ENCODE measurements at regions not wholly inside any gene's neighbourhood (a gene's known extent, or its start where the extent isn't known, plus 50 kb on each side); places are given as distances from the start of the nearest gene placed in this dataset.

DNA sequence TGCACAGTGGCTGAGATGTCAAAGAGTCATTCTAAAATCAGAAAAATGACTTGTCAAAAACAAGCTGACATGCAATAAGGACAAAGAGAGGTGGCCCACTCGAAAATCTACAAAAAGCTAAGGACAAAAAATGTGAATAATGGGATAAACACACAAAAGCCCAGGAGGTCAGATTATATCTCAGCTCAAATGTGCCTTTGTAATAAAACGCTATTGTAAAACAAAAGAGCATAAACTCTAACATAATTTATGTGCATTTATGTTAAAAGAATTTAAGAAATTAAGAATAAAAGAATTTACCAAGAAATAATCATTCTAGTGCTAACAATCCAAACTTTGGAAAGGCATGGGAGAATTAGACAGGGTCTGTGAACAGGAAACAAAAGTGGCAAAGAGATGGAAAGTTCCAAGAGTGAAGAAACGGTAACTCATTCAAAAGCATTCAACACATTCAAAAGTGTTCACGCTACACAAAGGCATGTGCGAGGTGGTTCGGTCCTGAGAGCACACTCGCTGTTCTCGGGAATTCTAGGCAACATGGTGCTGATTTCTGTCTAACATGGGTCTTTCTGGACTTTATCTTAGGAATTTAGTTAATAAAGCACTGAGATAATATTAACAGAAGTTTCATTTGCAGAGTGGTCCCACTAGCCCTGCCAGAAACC lies 197.7 kb downstream of the KATNAL1 start:
- TF ChIP-seq, protein P1, sequence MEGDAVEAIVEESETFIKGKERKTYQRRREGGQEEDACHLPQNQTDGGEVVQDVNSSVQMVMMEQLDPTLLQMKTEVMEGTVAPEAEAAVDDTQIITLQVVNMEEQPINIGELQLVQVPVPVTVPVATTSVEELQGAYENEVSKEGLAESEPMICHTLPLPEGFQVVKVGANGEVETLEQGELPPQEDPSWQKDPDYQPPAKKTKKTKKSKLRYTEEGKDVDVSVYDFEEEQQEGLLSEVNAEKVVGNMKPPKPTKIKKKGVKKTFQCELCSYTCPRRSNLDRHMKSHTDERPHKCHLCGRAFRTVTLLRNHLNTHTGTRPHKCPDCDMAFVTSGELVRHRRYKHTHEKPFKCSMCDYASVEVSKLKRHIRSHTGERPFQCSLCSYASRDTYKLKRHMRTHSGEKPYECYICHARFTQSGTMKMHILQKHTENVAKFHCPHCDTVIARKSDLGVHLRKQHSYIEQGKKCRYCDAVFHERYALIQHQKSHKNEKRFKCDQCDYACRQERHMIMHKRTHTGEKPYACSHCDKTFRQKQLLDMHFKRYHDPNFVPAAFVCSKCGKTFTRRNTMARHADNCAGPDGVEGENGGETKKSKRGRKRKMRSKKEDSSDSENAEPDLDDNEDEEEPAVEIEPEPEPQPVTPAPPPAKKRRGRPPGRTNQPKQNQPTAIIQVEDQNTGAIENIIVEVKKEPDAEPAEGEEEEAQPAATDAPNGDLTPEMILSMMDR (IDR thresholded peaks at IDR 0.05; ENCODE audit: insufficient read depth, low read depth, low read length, missing control alignments), result no peak
- no peak for DNase-seq (ENCODE audit: low read depth)
- H3K4me3 ChIP-seq (ENCODE audit: low read depth, low read length), result no peak overlapping the region

DNA sequence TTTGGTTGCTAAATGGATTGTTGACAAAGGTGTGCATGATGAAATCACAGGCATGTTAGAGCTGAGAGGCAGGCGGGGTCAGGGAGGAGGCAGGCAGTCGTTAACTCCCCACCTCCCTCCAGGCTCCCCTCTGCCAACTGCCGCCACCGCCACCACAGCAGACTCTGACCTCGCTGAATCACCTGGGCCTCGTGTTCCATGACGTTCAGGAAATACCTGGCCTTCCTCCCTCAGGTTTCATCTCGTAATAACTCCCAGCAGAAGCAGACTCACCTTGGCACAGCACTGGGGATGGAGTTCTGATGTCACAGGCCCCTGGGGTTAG lies 198.5 kb downstream of the KATNAL1 start:
- DNase-seq (ENCODE audit: low read depth), result no peak
- TF ChIP-seq, protein P1 (IDR thresholded peaks at IDR 0.05; ENCODE audit: insufficient read depth, low read depth, low read length, missing control alignments), result no peak
- no peak overlapping the region for H3K4me3 ChIP-seq (ENCODE audit: low read depth, low read length)

DNA sequence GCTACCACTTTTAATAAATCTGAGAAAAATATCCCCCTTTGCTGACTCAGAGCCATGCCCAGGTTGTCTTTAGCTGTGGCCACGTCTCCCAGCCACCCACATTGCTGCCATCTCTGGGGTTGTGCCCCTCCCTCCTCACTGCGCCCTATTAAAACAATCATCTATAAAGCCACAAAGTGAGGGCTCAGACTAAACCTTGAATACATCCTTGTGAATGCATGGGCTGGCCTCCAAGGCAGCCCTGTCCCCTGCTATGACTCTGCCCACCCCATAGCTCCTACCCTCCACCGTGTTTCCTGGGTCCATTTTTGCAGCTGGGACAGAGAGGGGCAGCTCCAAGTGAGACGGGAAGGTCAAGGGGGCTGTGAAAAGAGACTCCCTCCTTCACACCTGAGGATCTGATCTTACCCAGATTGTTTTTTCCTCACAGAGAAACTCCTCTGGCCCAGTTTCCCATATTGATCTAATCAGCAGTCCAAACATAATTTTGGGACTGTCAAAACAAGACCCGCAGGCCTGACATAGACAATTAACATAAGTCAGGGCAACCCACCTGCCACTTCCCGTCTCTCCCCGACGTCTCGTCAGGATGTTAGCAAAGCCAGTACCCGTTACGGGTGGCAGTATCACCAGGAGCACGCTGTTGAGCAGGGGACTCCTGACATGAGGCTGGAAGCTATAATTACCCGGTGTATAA lies 199.0 kb downstream of the KATNAL1 start:
- TF ChIP-seq, protein P1 (IDR thresholded peaks at IDR 0.05; ENCODE audit: insufficient read depth, low read depth, low read length, missing control alignments), result no peak

DNA sequence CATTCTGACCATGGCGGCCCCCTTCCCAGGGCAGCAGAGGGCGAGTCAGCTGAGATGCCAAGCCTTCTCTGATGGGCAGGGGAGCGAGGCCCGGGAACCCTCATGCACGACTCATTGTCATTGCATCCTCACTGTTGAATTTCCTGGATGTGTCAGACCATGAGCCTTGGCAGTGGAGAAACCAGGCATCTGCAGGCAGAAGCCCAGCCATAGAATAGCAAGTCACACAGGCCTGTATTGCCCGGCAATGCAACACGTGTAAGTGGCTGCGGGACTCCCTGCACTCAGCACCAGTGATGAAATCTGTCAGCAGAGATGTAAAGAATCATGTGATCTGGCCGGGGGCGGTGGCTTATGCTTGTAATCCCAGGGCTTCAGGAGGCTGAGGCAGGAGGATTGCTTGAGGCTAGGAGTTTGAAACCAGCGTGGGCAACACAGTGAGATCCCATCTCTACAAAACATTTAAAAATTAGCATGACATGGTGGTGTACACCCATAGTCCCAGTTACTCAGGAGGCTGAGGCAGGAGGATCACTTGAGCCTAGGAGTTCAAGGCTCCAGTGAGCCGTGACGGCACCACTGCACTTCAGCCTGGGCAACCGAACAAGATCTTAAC lies 199.7 kb downstream of the KATNAL1 start:
- no peak overlapping the region for H3K4me3 ChIP-seq (ENCODE audit: low read depth, low read length)
- DNase-seq (ENCODE audit: low read depth), result no peak
- TF ChIP-seq, protein P1 (IDR thresholded peaks at IDR 0.05; ENCODE audit: insufficient read depth, low read depth, low read length, missing control alignments), result no peak

More for the DNA sequence above, 199.0 kb downstream of the KATNAL1 start:
- DNase-seq (ENCODE audit: low read depth), result no peak
- H3K4me3 ChIP-seq (ENCODE audit: low read depth, low read length), result no peak overlapping the region

DNA sequence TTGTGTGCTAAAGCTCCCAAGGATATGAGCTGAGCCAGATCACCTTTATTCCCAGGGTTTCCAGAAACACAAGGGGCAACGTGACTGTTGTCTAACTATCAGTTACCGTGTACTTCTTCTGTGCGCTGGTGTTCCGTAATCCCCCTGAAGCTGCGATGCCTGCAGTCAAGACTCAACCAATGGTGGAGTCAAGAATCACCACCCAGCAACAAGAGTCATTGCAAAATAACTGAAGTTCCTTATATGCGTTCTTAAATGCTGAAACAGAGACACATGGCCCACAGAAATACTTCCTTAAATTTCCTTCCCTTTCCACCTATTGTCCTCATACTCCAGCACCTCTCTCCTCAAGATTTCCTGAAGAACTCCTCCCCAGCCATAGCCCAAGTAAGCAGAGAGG lies 200.2 kb downstream of the KATNAL1 start:
- no peak for DNase-seq (ENCODE audit: low read depth)
- H3K4me3 ChIP-seq (ENCODE audit: low read depth, low read length), result no peak overlapping the region
- TF ChIP-seq, protein P1 (IDR thresholded peaks at IDR 0.05; ENCODE audit: insufficient read depth, low read depth, low read length, missing control alignments), result no peak

DNA sequence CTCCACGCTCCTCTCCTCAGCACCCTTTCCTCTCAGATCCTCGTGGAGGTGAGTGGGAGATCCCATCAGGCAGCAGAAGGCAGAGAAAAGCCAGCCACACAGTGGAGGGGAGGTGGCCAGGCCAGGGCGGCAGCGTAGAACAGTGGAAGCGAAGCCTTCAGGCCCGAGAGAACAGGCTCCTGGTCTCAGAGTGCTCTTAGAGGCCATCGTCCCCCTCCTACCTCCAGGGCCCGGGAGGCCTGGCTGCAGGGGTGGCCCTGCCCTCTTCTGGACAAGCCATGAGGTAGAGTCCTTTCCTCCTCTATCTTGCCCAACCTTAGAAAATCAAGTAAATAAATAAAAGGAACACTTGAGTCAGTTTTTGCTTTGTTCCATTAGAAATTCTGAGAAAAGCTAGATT lies 202.0 kb downstream of the KATNAL1 start:
- no peak for DNase-seq (ENCODE audit: low read depth)
- H3K4me3 ChIP-seq (ENCODE audit: low read depth, low read length), result no peak overlapping the region
- TF ChIP-seq, protein P1 (IDR thresholded peaks at IDR 0.05; ENCODE audit: insufficient read depth, low read depth, low read length, missing control alignments), result no peak

All from GM12865 (cell line).